Activated naive CD4-positive, alpha-beta T cell treated with anti-CD3 and anti-CD28 coated beads, Interleukin-2, amount 10 ng/mL, durations not matched to agents 7 days and 5 days (primary cell): ENCODE measurements at regions not wholly inside any gene's neighbourhood (a gene's known extent, or its start where the extent isn't known, plus 50 kb on each side); places are given as distances from the start of the nearest gene placed in this dataset.
"Not testable (repeated sequence)": the region's sequence is repeated elsewhere in the genome, so short reads cannot be mapped to it uniquely, and the experiment has no call there.

Experiments used
- CTCF ChIA-PET: fragments of 350-600 bp; sonication (Branson Sonifier 250); formaldehyde crosslinking; loops from one replicate; lab custom pipeline; 2021; ENCODE audit warnings: antibody characterized with exemption; lab: Charles Lee
- DNase-seq: peaks from one replicate; pipeline ENCODE4 v3.0.0-alpha.2; 2020
- H3K27ac Mint-ChIP-seq: one replicate; pipeline ENCODE4 v1.8.0; 2021; ENCODE audit warnings: mild to moderate bottlenecking, moderate library complexity, mixed read lengths
- H3K27me3 Mint-ChIP-seq: one replicate; pipeline ENCODE4 v1.8.0; 2021; ENCODE audit warnings: mild to moderate bottlenecking, mixed read lengths
- H3K36me3 Mint-ChIP-seq: one replicate; pipeline ENCODE4 v1.8.0; 2021; ENCODE audit warnings: mixed read lengths
- H3K4me1 Mint-ChIP-seq: one replicate; pipeline ENCODE4 v1.8.0; 2021; ENCODE audit warnings: mixed read lengths
- H3K4me3 Mint-ChIP-seq: one replicate; pipeline ENCODE4 v1.8.0; 2021; ENCODE audit warnings: mild to moderate bottlenecking, moderate library complexity, mixed read lengths
- H3K9me3 Mint-ChIP-seq: one replicate; pipeline ENCODE4 v1.8.0; 2021; ENCODE audit warnings: mixed read lengths

GRCh38 chr5:98187945-98188344 lies 585.5 kb upstream of the RGMB start:
- Mint-ChIP-seq H3K36me3 (no peaks in the 10 kb centered on the region), H3K4me3 (no peak overlapping the region), H3K4me1 (no peaks in the 10 kb centered on the region), H3K9me3 (no peaks in the 10 kb centered on the region), H3K27me3 (no peaks in the 10 kb centered on the region), H3K27ac (no peak overlapping the region)
- no peak for DNase-seq
- CTCF ChIA-PET: no interaction called here

- H3K36me3 Mint-ChIP-seq, H3K27me3 Mint-ChIP-seq, DNase-seq, H3K4me3 Mint-ChIP-seq, H3K27ac Mint-ChIP-seq, CTCF ChIA-PET, H3K4me1 Mint-ChIP-seq, H3K9me3 Mint-ChIP-seq: not testable (repeated sequence)
Observed at GRCh38 chr5:98190344-98190743, 583.1 kb upstream of the RGMB start.

DNA sequence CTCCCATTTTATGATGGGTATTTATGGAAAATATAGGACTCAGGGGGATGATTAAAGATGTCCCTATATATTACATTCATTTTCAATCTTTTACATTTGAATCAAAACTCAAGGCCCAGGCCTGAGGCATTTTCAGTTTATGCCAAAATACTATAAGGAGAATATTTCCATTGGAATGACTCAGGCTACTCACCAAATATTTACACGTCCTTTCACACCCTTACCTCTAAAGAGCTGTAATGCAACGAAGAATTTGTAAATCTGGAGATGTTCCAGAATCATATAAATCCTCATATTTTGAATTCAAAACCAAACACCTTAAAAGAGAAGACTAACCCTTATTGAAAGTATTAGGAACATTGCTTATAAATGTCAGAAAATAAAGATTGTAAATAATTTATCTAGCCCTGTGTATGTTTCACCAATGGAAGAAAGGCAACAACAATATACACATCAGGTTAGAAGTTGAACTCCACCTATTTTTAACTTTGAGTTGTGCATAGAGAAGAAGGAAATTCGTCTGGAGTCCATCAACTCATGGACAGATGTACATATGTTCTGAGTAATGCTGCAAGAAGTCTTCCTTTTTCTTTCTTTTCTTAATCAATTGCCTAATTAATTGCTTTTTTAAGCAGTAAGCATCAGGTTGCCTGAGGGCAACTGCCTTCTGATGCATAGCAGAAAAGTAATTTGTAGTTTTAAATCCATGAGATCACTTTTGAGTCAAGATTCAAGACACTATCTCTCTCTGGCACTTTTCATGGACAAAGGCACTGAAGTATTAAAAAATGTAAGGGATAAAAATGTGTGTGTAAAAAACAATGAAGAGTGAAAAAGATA lies 579.3 kb upstream of the RGMB start:
- no peaks in the 10 kb centered on the region for H3K4me1 Mint-ChIP-seq
- no peak overlapping the region for H3K4me3 Mint-ChIP-seq
- no peaks in the 10 kb centered on the region for H3K36me3 Mint-ChIP-seq
- CTCF ChIA-PET: no interaction called here
- H3K27me3 Mint-ChIP-seq: no peaks in the 10 kb centered on the region
- no peak overlapping the region for H3K27ac Mint-ChIP-seq
- no peaks in the 10 kb centered on the region for H3K9me3 Mint-ChIP-seq
- no peak for DNase-seq

GRCh38 chr5:98200726-98201541 lies 572.5 kb upstream of the RGMB start:
- H3K27me3 Mint-ChIP-seq: no peaks in the 10 kb centered on the region
- no peaks in the 10 kb centered on the region for H3K9me3 Mint-ChIP-seq
- no peaks in the 10 kb centered on the region for H3K4me1 Mint-ChIP-seq
- H3K27ac Mint-ChIP-seq: no peak overlapping the region
- no peak overlapping the region for H3K4me3 Mint-ChIP-seq
- DNase-seq: no peak
- H3K36me3 Mint-ChIP-seq: no peaks in the 10 kb centered on the region
- CTCF ChIA-PET: no interaction called here

GRCh38 chr5:98204798-98205197 lies 568.7 kb upstream of the RGMB start:
- no peaks in the 10 kb centered on the region for H3K36me3 Mint-ChIP-seq
- no peak for DNase-seq
- H3K4me1 Mint-ChIP-seq: no peaks in the 10 kb centered on the region
- no peak overlapping the region for H3K27ac Mint-ChIP-seq
- CTCF ChIA-PET: interaction anchor here (0.5 kb wide), 1 partner anchor 738 kb away, joined by 3 read pairs; no protein-coding TSS in a partner anchor
- no peaks in the 10 kb centered on the region for H3K27me3 Mint-ChIP-seq
- H3K9me3 Mint-ChIP-seq: no peaks in the 10 kb centered on the region
- no peak overlapping the region for H3K4me3 Mint-ChIP-seq

DNA sequence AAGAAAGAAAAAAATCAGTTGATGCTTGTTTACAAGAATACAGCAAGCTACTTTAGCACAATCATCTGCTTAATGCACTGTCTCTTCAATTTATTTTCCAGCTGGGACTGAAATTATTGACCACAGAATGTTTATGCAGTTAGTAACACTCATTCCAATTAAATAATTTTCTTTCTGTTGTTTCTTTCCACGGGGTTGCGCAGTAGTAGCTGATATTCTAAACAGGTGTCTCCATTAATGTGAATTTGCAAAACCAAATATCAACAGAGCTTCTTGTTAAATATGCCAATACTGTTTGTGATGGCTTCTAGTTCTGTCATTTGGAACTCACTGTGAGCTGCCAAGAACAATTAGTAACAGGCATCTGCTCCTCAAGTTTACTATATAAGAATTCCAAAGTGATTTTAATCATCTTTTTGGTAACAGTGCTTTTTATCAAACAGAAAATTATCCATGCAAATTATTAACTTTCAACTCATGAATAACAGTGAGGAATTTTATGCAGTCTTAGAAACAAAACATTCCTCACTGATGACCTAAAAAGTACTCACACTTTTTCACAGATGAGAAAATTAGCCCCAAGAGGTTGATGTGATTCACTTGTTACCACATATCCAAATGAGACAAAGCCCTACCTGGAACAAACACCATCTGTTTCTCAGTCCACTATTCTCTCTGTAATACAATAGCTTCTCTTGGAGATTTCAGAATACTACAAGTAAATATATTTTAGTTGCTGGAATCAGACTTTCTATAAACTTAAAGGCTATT lies 567.6 kb upstream of the RGMB start:
- H3K9me3 Mint-ChIP-seq: no peaks in the 10 kb centered on the region
- CTCF ChIA-PET: interaction anchor here (0.6 kb wide), 1 partner anchor 677 kb away, joined by 3 read pairs; no protein-coding TSS in a partner anchor
- no peaks in the 10 kb centered on the region for H3K4me1 Mint-ChIP-seq

GRCh38 chr5:98206566-98206965 lies 566.9 kb upstream of the RGMB start:
- CTCF ChIA-PET: interaction anchor here (0.6 kb wide), 1 partner anchor 677 kb away, joined by 3 read pairs; no protein-coding TSS in a partner anchor
- Mint-ChIP-seq H3K4me1 (no peaks in the 10 kb centered on the region), H3K4me3 (no peak overlapping the region), H3K27ac (no peak overlapping the region), H3K36me3 (no peaks in the 10 kb centered on the region), H3K9me3 (no peaks in the 10 kb centered on the region), H3K27me3 (no peaks in the 10 kb centered on the region)
- DNase-seq: no peak

More for the DNA sequence above, 567.6 kb upstream of the RGMB start:
- no peak for DNase-seq
- no peak overlapping the region for H3K27ac Mint-ChIP-seq
- no peak overlapping the region for H3K4me3 Mint-ChIP-seq
- no peaks in the 10 kb centered on the region for H3K27me3 Mint-ChIP-seq
- no peaks in the 10 kb centered on the region for H3K36me3 Mint-ChIP-seq

DNA sequence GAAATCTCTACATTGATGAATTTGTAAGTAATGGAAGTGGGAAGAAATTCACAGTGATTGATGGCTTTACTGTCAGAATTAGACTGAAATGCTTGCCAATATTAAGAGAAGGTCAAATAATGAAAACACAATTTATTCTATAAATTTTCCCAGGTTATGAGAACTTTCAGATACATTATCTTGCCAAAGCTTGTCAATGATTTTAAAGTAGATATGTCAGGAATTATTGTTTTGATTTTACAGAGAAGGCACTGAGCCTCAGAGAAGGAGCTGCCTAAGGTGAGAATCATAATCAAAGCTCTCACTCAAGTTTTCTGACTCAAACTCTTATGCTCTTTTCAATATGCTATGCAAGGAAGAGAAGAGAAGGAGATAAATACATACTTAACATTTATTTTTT lies 564.0 kb upstream of the RGMB start:
- no peak for DNase-seq
- CTCF ChIA-PET: no interaction called here
- Mint-ChIP-seq H3K36me3 (no peaks in the 10 kb centered on the region), H3K9me3 (no peaks in the 10 kb centered on the region), H3K4me1 (no peaks in the 10 kb centered on the region), H3K27me3 (no peaks in the 10 kb centered on the region), H3K27ac (no peak overlapping the region), H3K4me3 (no peak overlapping the region)

- DNase-seq: no peak
- CTCF ChIA-PET: no interaction called here
- no peaks in the 10 kb centered on the region for H3K36me3 Mint-ChIP-seq
- H3K4me1 Mint-ChIP-seq: peaks cover 3% of the 10 kb centered on the region
- no peaks in the 10 kb centered on the region for H3K9me3 Mint-ChIP-seq
- H3K27me3 Mint-ChIP-seq: no peaks in the 10 kb centered on the region
- no peak overlapping the region for H3K4me3 Mint-ChIP-seq
- H3K27ac Mint-ChIP-seq: no peak overlapping the region
Observed at GRCh38 chr5:98214240-98215051, 559.0 kb upstream of the RGMB start.

GRCh38 chr5:98217138-98217537 lies 556.3 kb upstream of the RGMB start:
- Mint-ChIP-seq H3K9me3 (no peaks in the 10 kb centered on the region), H3K36me3 (no peaks in the 10 kb centered on the region), H3K4me3 (no peak overlapping the region), H3K4me1 (peaks cover 3% of the 10 kb centered on the region), H3K27me3 (no peaks in the 10 kb centered on the region), H3K27ac (no peak overlapping the region)
- CTCF ChIA-PET: interaction anchor here (0.6 kb wide), 1 partner anchor 286 kb away, joined by 3 read pairs; no protein-coding TSS in a partner anchor
- DNase-seq: no peak

DNA sequence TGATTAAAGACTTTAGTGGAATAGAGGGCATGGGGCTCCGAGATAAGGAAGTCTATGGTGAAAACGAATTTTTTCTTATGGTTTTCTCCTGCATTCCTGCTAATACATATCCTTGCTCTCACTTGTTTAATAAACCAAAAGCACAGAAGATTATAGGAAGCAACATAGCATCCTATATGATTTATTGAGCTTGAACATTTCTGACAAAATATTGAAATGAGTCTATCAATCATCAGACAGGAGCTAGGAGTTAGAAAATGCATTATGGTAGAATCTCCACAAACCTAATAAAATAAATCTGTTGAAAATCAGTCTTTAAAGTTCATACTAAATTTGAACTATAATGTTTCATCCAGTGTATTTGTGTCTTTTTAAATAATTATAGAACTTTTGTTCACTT lies 554.6 kb upstream of the RGMB start:
- H3K27ac Mint-ChIP-seq: no peak overlapping the region
- H3K9me3 Mint-ChIP-seq: no peaks in the 10 kb centered on the region
- DNase-seq: no peak
- H3K4me3 Mint-ChIP-seq: no peak overlapping the region
- no peaks in the 10 kb centered on the region for H3K36me3 Mint-ChIP-seq
- peaks cover 3% of the 10 kb centered on the region for H3K4me1 Mint-ChIP-seq
- CTCF ChIA-PET: no interaction called here
- H3K27me3 Mint-ChIP-seq: no peaks in the 10 kb centered on the region

- Mint-ChIP-seq H3K4me3 (no peak overlapping the region), H3K9me3 (peaks cover 11% of the 10 kb centered on the region), H3K27me3 (no peaks in the 10 kb centered on the region), H3K4me1 (no peaks in the 10 kb centered on the region), H3K36me3 (no peaks in the 10 kb centered on the region), H3K27ac (no peak overlapping the region)
- DNase-seq: no peak
- CTCF ChIA-PET: no interaction called here
Observed at GRCh38 chr5:98227489-98227888, 546.0 kb upstream of the RGMB start.

- no peak for DNase-seq
- Mint-ChIP-seq H3K27me3 (no peaks in the 10 kb centered on the region), H3K9me3 (peaks cover 11% of the 10 kb centered on the region), H3K4me1 (no peaks in the 10 kb centered on the region), H3K27ac (no peak overlapping the region), H3K36me3 (no peaks in the 10 kb centered on the region), H3K4me3 (no peak overlapping the region)
- CTCF ChIA-PET: no interaction called here
Observed at GRCh38 chr5:98231089-98231488, 542.4 kb upstream of the RGMB start.
